ENCODE measurements at regions not wholly inside any gene's neighbourhood (a gene's known extent, or its start where the extent isn't known, plus 50 kb on each side); places are given as distances from the start of the nearest gene placed in this dataset.

DNA sequence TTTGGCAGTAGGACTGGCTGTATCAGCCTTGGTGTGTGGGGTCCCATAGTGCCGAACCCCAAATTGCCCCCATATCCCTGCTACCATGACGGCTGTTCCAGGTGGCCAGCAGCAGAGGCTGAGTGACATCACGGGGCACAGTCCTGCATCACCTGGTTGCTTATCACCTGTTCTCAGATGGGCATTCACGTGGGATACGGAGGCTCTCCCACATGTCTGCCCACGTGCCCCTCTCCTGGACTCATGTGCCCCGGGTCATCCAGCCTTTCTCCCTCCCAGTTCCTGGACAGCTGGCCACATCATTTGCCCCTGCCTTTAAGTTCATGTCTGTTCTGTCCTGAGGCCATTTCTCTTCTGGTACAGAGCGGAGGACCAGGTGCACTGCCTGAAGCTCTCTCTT, 431.0 kb upstream of the B3GAT1 start:
- no peak for TF ChIP-seq POLR2A (IDR thresholded peaks at IDR 0.05; ENCODE audit: extremely low read depth, insufficient read length)
- TF ChIP-seq, protein P1, sequence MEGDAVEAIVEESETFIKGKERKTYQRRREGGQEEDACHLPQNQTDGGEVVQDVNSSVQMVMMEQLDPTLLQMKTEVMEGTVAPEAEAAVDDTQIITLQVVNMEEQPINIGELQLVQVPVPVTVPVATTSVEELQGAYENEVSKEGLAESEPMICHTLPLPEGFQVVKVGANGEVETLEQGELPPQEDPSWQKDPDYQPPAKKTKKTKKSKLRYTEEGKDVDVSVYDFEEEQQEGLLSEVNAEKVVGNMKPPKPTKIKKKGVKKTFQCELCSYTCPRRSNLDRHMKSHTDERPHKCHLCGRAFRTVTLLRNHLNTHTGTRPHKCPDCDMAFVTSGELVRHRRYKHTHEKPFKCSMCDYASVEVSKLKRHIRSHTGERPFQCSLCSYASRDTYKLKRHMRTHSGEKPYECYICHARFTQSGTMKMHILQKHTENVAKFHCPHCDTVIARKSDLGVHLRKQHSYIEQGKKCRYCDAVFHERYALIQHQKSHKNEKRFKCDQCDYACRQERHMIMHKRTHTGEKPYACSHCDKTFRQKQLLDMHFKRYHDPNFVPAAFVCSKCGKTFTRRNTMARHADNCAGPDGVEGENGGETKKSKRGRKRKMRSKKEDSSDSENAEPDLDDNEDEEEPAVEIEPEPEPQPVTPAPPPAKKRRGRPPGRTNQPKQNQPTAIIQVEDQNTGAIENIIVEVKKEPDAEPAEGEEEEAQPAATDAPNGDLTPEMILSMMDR (IDR thresholded peaks at IDR 0.05; ENCODE audit: low read depth, low read length): no peak

All from NB4 (cell line).